ENCODE measurements at regions not wholly inside any gene's neighbourhood (a gene's known extent, or its start where the extent isn't known, plus 50 kb on each side); places are given as distances from the start of the nearest gene placed in this dataset.
"Not testable (repeated sequence)": the region's sequence is repeated elsewhere in the genome, so short reads cannot be mapped to it uniquely, and the experiment has no call there.

- peak in 1 of 4 donors; percentile 47 for DNase-seq
- intact Hi-C loops (cut with DNase I) = not testable (repeated sequence)
These were observed 180.8 kb upstream of the PLGLB2 start for GRCh38 chr2:87567093-87567492.

DNA sequence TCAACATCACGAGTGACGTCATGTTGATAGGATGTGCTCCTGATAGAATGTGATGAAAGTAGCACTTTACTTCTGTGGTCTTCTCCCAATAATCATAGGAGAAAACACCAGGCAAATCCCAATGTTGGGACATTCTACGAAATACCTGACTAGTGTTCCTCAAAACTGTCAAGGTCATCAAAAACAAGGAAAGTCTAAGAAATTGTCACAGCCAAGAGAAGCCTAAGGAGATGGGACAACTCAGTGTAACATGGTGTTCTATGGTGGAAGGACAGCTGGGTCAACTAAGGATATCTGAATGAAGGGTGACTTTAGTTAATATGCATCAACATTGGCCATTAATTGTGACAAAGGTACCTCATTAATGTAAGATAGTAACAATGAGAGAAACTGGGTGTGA, 180.0 kb upstream of the PLGLB2 start:
- DNase-seq; H3K4me1 ChIP-seq; intact Hi-C loops (cut with DNase I); ATAC-seq; H3K27me3 ChIP-seq; H3K4me3 ChIP-seq; H3K36me3 ChIP-seq; H3K9me3 ChIP-seq: not testable (repeated sequence)
- H3K27ac ChIP-seq = peak overlapping the region in 1 of 2 donors; percentile 28

More at GRCh38 chr2:87567093-87567492, 180.8 kb upstream of the PLGLB2 start:
- not testable (repeated sequence) for H3K4me1 ChIP-seq, H3K4me3 ChIP-seq, ATAC-seq, H3K27ac ChIP-seq, H3K36me3 ChIP-seq, H3K9me3 ChIP-seq, H3K27me3 ChIP-seq

DNA sequence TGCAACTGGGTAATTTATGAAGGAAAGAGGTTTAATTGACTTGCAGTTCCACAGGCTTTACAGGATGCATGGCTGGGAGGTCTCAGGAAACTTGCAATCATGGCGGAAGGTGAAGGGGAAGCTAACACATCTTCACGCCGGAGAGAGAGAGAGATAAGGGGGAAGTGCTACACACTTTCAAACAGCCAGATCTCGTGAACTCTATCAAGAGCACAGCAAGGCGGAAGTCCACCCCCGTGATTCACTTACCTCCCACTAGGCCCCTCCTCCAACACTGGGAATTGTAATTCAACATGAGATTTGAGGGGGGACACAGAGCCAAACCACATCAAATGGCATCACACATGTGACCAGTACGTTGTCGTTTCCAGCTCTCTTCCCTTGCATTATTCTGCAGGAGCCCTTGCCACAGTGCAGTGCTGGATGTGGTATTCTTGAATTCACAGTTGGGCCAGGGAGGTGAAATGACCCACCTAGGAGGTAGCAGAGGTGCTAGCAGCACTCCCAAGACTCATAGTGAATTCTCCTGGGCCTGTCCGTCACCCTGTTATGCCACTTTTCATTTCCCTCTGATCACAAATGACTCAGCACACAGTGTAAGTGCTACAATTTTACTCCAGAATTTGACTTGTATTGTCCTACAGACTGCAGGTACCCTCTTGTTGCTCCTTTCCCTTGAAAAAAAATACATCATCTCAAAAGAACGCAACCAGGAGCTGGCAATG, 179.2 kb upstream of the PLGLB2 start:
- H3K27me3 ChIP-seq; H3K4me3 ChIP-seq; H3K9me3 ChIP-seq; H3K36me3 ChIP-seq; intact Hi-C loops (cut with DNase I); H3K4me1 ChIP-seq: not testable (repeated sequence)
- H3K27ac ChIP-seq = peak overlapping the region in 1 of 2 donors; percentile 28
- DNase-seq (peak in 2 of 4 donors; percentile 41 to 67), ATAC-seq (peak; percentile 43)

- H3K4me1 ChIP-seq; intact Hi-C loops (cut with DNase I); H3K27me3 ChIP-seq; H3K36me3 ChIP-seq; H3K4me3 ChIP-seq; H3K27ac ChIP-seq; DNase-seq; H3K9me3 ChIP-seq; ATAC-seq: not testable (repeated sequence)
These were observed 178.0 kb upstream of the PLGLB2 start for GRCh38 chr2:87569689-87570397.

- H3K36me3 ChIP-seq; intact Hi-C loops (cut with DNase I); ATAC-seq; H3K4me3 ChIP-seq; H3K27ac ChIP-seq; H3K4me1 ChIP-seq; H3K27me3 ChIP-seq; H3K9me3 ChIP-seq; DNase-seq: not testable (repeated sequence)
These were observed 175.9 kb upstream of the PLGLB2 start for GRCh38 chr2:87571889-87572465.

GRCh38 chr2:87572906-87573305, 175.0 kb upstream of the PLGLB2 start:
- DNase-seq = peak in 1 of 4 donors; percentile 34
- H3K27me3 ChIP-seq; H3K9me3 ChIP-seq; H3K36me3 ChIP-seq; H3K4me3 ChIP-seq; H3K27ac ChIP-seq; H3K4me1 ChIP-seq; ATAC-seq; intact Hi-C loops (cut with DNase I): not testable (repeated sequence)

- H3K4me1 ChIP-seq; intact Hi-C loops (cut with DNase I); H3K4me3 ChIP-seq; H3K9me3 ChIP-seq; H3K27ac ChIP-seq; ATAC-seq; H3K36me3 ChIP-seq; H3K27me3 ChIP-seq: not testable (repeated sequence)
- peak in 1 of 4 donors; percentile 1 for DNase-seq
These were observed 174.3 kb upstream of the PLGLB2 start for GRCh38 chr2:87573386-87574192.

- DNase-seq = peak in 1 of 4 donors; percentile 50
- H3K36me3 ChIP-seq; H3K4me3 ChIP-seq; H3K9me3 ChIP-seq; H3K4me1 ChIP-seq; H3K27me3 ChIP-seq; intact Hi-C loops (cut with DNase I); H3K27ac ChIP-seq: not testable (repeated sequence)
- ATAC-seq = peak; percentile 16
These were observed 173.4 kb upstream of the PLGLB2 start for GRCh38 chr2:87574193-87575119.

GRCh38 chr2:87575138-87575537, 172.7 kb upstream of the PLGLB2 start:
- DNase-seq; intact Hi-C loops (cut with DNase I): not testable (repeated sequence)

DNA sequence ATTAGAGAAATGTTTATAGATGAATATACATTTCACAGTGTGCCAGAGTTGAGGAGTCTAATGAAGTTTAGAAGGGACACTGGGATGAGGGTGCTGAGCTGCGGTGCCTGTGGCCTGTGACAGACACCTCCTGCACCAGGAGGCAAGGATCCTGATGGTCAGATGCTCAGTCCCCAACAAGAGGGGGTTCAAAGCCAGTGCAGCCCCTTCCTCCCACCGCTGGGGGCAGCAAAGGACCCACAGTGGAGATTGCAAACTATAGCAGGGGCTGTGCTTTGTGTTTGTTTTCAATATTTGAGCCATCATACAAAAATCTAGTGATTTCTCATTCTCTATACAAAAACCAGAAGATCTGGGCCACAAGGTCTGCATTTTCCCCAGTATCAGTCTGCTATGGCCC, 170.5 kb upstream of the PLGLB2 start:
- intact Hi-C loops (cut with DNase I); H3K36me3 ChIP-seq; ATAC-seq; H3K4me3 ChIP-seq; H3K4me1 ChIP-seq; DNase-seq; H3K27ac ChIP-seq; H3K27me3 ChIP-seq; H3K9me3 ChIP-seq: not testable (repeated sequence)

More at GRCh38 chr2:87575138-87575537, 172.7 kb upstream of the PLGLB2 start:
- not testable (repeated sequence) for H3K27ac ChIP-seq, H3K36me3 ChIP-seq, H3K4me1 ChIP-seq, ATAC-seq, H3K9me3 ChIP-seq, H3K4me3 ChIP-seq, H3K27me3 ChIP-seq

GRCh38 chr2:87582152-87582551, 165.7 kb upstream of the PLGLB2 start:
- H3K9me3 ChIP-seq; DNase-seq; ATAC-seq; H3K36me3 ChIP-seq; H3K27ac ChIP-seq; H3K27me3 ChIP-seq; H3K4me3 ChIP-seq; H3K4me1 ChIP-seq; intact Hi-C loops (cut with DNase I): not testable (repeated sequence)

- ATAC-seq; intact Hi-C loops (cut with DNase I); H3K4me3 ChIP-seq: not testable (repeated sequence)
These were observed 165.3 kb upstream of the PLGLB2 start for GRCh38 chr2:87582579-87582978.

More at GRCh38 chr2:87582579-87582978, 165.3 kb upstream of the PLGLB2 start:
- DNase-seq, H3K27ac ChIP-seq, H3K4me1 ChIP-seq, H3K9me3 ChIP-seq, H3K36me3 ChIP-seq, H3K27me3 ChIP-seq: not testable (repeated sequence)

Data from left lung (tissue), 4 donors.